ENCODE measurements at regions not wholly inside any gene's neighbourhood (a gene's known extent, or its start where the extent isn't known, plus 50 kb on each side); places are given as distances from the start of the nearest gene placed in this dataset.
"Not testable (repeated sequence)": the region's sequence is repeated elsewhere in the genome, so short reads cannot be mapped to it uniquely, and the experiment has no call there.

DNA sequence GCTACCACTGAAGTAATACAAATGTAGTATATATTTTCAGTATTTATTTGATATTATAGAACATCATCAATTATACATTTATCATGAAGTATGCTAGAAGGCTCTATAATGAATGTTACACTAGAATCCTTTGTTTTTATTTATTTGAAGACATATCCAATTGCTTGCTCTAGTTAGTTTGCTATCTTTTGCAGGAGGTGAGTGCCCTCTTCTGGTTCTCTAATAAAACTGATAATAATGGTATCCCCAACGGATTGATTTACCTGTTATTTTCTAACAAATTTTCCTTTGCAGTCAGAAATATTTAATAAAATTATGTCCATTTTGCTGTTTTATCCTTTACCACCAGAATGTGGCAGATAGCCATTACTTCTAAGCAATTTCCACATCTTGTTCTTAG lies 274.3 kb upstream of the TACR3 start:
- Histone ChIP-seq H3K4me1 (replicated peaks in 1 of 2) (no peaks in the 10 kb centered on the region), H3K27ac (no peak overlapping the region), H3K9me3 (replicated peaks in 1 of 3) (peaks cover 0 to 9% (median 3%) of the 10 kb centered on the region in 3 donors), H3K4me3 (no peak overlapping the region), H3K27me3 (no peaks in the 10 kb centered on the region), H3K36me3 (replicated peaks in 1 of 2) (no peaks in the 10 kb centered on the region)
- no peak for TF ChIP-seq POLR2A (IDR thresholded peaks at IDR 0.05)
- TF ChIP-seq, protein P1, sequence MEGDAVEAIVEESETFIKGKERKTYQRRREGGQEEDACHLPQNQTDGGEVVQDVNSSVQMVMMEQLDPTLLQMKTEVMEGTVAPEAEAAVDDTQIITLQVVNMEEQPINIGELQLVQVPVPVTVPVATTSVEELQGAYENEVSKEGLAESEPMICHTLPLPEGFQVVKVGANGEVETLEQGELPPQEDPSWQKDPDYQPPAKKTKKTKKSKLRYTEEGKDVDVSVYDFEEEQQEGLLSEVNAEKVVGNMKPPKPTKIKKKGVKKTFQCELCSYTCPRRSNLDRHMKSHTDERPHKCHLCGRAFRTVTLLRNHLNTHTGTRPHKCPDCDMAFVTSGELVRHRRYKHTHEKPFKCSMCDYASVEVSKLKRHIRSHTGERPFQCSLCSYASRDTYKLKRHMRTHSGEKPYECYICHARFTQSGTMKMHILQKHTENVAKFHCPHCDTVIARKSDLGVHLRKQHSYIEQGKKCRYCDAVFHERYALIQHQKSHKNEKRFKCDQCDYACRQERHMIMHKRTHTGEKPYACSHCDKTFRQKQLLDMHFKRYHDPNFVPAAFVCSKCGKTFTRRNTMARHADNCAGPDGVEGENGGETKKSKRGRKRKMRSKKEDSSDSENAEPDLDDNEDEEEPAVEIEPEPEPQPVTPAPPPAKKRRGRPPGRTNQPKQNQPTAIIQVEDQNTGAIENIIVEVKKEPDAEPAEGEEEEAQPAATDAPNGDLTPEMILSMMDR (IDR thresholded peaks at IDR 0.05): no peak
- DNase-seq: no peak
- WGBS, 4 donors: 6 to 19% (median 11%) methylated on average over 1 of the region's 1 CpG
- intact Hi-C loops (cut with DNase I): no loop called here

DNA sequence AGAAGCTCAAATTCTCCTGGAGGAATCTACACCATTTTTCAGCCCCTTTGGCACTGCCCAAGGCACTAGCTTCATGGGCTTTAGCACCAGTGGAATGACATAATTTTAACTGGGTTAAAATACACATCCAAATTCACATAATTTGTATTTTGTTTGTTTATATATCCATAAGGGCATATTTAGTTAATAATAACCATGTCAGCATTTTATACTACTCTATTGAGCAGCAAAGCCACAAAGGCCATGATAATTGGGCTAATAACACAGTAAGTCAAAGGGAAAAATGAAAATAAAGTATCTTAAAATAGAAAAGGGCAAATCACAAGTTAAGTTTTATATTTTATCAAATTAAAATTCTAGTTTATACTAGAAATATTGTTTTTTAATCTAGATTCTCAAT lies 262.7 kb upstream of the TACR3 start:
- H3K4me1 ChIP-seq (replicated peaks in 1 of 2): no peaks in the 10 kb centered on the region
- H3K4me3 ChIP-seq: no peak overlapping the region
- no peak for DNase-seq
- TF ChIP-seq, protein P1 (IDR thresholded peaks at IDR 0.05): no peak
- no peak for TF ChIP-seq POLR2A (IDR thresholded peaks at IDR 0.05)
- no peaks in the 10 kb centered on the region for H3K27me3 ChIP-seq
- H3K27ac ChIP-seq: no peak overlapping the region
- H3K36me3 ChIP-seq (replicated peaks in 1 of 2): no peaks in the 10 kb centered on the region
- intact Hi-C loops (cut with DNase I): no loop called here
- H3K9me3 ChIP-seq (replicated peaks in 1 of 3): no peaks in the 10 kb centered on the region

DNA sequence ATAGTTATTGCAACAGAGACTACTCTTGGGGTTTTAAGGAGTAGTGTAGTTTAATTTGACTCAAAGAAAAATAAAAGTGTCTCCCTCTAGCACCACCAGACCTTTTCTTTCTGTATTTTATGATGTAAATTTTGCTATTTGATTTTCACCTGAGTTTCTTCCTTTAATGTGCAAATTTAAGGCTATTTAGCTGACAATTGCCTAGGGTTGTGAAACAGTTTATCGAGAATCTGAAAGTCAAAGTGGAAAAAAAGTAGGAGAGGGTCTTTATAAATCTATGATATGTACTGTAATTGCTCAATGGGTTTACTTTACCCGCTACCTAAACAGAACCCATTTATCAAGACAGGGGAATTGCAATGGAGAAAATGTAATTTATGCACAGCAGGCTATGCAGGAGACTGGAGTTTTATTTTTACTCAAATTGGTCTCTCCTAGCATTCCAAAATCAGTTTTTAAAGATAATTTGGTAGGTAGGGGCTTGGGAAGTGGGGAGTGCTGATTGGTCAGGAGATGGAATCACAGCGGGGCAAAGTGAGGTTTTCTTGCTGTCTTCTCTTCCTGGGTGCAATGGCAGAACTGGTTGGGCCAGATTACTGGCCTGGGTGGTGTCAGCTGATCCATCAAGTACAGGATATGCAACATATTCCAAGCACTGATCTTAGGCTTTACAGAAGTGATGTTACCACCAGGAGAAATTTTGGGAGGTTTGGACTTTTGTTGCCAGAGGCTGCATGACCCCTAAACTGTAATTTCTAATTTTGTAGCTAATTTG lies 228.6 kb upstream of the TACR3 start:
- 37 to 57% (median 42%) methylated on average over 3 of the region's 3 CpGs for WGBS, 4 donors
- Histone ChIP-seq H3K9me3 (replicated peaks in 1 of 3) (no peaks in the 10 kb centered on the region), H3K36me3 (replicated peaks in 1 of 2) (no peaks in the 10 kb centered on the region), H3K4me3 (no peak overlapping the region), H3K27me3 (no peaks in the 10 kb centered on the region), H3K27ac (no peak overlapping the region), H3K4me1 (replicated peaks in 1 of 2) (no peaks in the 10 kb centered on the region)
- no peak for TF ChIP-seq POLR2A (IDR thresholded peaks at IDR 0.05)
- TF ChIP-seq, protein P1 (IDR thresholded peaks at IDR 0.05): no peak
- intact Hi-C loops (cut with DNase I): no loop called here
- DNase-seq: no peak

- no peak for DNase-seq
- WGBS, 4 donors: 57 to 71% (median 61%) methylated on average over 1 of the region's 1 CpG
- no peak overlapping the region for H3K4me3 ChIP-seq
- no peaks in the 10 kb centered on the region for H3K9me3 ChIP-seq (replicated peaks in 1 of 3)
- H3K27me3 ChIP-seq: no peaks in the 10 kb centered on the region
- no peaks in the 10 kb centered on the region for H3K4me1 ChIP-seq (replicated peaks in 1 of 2)
- no peak overlapping the region for H3K27ac ChIP-seq
- intact Hi-C loops (cut with DNase I): no loop called here
- no peaks in the 10 kb centered on the region for H3K36me3 ChIP-seq (replicated peaks in 1 of 2)
- TF ChIP-seq POLR2A (IDR thresholded peaks at IDR 0.05): no peak
Measured at GRCh38 chr4:103947617-103948016, 227.8 kb upstream of the TACR3 start.

GRCh38 chr4:103946621-103947268 lies 227.0 kb upstream of the TACR3 start:
- H3K27ac ChIP-seq; H3K27me3 ChIP-seq; H3K4me1 ChIP-seq (replicated peaks in 1 of 2); H3K36me3 ChIP-seq (replicated peaks in 1 of 2); H3K4me3 ChIP-seq; intact Hi-C loops (cut with DNase I); H3K9me3 ChIP-seq (replicated peaks in 1 of 3); DNase-seq: not testable (repeated sequence)
- 51 to 66% (median 57%) methylated on average over 3 of the region's 3 CpGs for WGBS, 4 donors
